Activated CD8-positive, alpha-beta memory T cell treated with anti-CD3 and anti-CD28 coated beads, Interleukin-2, amount 50 U/mL, for 48 hours (primary cell): ENCODE measurements at regions not wholly inside any gene's neighbourhood (a gene's known extent, or its start where the extent isn't known, plus 50 kb on each side); places are given as distances from the start of the nearest gene placed in this dataset.

Experiments used
- DNase-seq: peaks from one replicate; pipeline ENCODE4 v3.0.0-alpha.2; 2020

DNA sequence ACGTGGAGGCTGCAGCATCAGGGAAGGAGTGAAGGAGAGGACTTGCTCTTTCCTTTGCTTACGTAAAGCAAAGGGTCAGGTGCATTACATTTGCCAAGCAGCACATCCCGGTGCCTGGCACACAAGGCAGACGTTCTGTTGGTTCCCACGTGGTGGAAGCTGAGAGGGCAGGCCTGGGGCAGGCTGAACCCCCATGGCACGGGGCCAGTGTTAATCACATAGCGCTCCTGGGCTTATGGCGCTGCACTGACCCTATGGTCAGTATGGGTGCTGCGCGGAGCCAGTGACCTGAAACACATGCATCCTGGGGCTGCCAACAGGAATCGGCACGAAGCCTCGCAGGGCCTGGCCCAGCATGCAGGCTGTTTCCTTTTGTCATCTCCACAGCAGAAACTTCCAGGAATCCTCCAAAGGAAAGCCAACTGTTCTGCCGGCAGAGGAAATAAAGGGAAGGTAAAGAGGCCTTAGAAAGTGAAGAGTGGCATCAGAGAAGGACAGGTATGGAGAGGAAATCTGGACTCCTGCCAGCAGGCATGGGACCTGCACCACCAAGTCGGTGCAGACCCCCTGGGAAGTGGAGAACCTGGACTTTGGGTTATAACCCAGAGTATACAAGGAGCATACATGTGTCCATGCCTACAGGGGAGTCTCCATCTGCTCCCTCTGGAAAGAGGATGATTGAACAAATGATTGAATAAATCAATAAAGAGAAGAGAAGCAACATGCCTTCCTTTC is 560.2 kb downstream of the TCERG1L start:
- no peak for DNase-seq

DNA sequence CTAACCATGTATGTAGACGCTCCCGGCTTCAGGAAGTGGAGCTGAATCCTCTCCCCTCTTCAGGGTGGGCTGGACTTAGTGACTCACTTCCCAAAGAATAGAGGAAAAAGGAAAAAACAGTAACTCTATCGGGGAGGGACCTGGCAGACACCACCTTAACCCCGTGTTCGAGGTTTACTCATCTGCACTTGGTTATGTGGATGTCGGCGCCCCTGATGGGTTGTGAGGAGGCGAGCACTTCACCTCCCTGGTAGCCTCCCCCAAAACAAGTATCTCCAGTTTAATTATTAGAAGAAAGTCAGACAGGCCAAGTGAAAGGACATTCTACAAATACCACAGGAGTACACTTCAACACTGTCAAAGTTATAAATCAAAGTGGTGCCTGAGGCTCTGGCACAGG is 559.7 kb downstream of the TCERG1L start:
- DNase-seq = no peak

DNA sequence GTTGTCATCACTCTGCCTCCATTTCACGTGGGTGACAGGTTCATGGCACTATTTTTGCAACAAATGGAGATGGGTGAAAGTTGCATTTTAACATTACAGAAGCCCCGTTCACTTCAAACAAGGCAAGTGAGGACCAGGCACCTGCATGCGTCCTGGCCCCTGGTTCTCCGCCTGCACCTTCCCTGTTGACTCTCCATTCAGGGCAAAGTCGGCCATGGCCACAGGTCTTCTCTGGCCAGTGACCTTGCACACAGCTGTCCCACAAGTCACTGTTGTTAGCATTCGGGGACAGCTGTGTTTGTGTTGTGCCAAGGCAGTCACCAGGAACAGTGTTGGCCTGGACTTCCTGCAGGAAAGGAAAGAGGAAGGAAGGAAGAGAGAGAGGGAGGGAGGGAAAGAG is 554.9 kb downstream of the TCERG1L start:
- no peak for DNase-seq

DNA sequence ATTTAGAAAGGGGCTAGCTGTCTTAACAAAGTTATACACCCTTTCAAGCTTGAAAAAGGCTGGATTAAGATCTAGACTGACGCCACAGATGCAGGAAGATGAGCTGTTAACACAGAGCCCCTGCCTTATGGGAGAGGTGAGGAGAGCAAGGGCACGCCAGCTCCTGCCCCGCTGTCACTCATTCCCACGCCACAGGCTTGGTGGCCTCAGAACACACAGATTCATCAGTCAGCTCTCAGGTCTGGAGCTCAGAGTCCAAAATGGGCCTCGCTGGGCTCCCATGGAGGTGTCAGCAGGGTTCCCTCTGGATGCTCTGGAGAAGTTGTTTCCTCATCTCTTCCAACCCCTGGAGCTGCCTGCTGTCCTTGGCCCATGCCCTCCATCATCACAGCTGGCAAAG is 554.2 kb downstream of the TCERG1L start:
- no peak for DNase-seq

- DNase-seq = no peak
Measured at GRCh38 chr10:130757821-130758489, 553.6 kb downstream of the TCERG1L start.

DNA sequence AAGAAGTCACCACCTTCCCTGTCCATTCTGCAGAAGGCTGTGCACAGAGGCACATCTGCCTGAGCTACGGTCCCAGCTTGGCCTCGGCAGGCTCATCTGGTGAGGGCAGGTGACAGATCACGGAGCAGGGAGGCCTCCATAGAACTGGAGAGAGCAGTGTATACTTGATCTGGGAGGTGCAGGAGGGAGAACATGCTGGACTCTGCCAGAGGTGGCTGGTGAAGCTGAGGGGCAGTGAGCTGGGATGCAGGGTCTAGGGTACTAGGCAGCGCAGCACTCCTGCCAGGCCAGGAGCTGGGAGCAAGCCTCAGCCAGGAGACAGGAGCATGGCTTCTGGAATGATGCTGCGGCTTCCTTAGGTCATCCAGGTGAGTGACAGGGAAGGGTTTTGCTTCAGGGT is 553.0 kb downstream of the TCERG1L start:
- no peak for DNase-seq

GRCh38 chr10:130761032-130761575 is 550.4 kb downstream of the TCERG1L start:
- DNase-seq = no peak

GRCh38 chr10:130761788-130762301 is 549.7 kb downstream of the TCERG1L start:
- DNase-seq = no peak

- DNase-seq = no peak
Measured at GRCh38 chr10:130762491-130762890, 549.0 kb downstream of the TCERG1L start.

DNA sequence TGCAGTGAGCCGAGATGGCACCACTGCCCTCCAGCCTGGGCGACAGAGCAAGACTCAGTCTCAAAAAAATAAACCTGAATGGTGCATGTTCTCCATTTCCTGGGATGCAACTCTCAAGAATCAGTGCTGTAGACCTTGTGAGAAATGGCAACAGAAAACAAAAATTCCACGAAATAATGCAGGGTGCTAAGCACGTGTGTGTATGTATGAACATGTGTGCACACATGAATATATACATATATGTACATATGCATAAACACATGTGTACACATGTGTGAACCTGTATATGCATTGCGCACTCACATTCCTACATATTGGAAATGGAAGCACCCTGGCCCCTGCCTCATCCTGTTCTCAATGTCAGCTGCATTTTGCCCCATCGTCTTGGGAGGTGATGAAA is 548.5 kb downstream of the TCERG1L start:
- DNase-seq = no peak

- no peak for DNase-seq
Measured at GRCh38 chr10:130763491-130763890, 548.0 kb downstream of the TCERG1L start.

DNA sequence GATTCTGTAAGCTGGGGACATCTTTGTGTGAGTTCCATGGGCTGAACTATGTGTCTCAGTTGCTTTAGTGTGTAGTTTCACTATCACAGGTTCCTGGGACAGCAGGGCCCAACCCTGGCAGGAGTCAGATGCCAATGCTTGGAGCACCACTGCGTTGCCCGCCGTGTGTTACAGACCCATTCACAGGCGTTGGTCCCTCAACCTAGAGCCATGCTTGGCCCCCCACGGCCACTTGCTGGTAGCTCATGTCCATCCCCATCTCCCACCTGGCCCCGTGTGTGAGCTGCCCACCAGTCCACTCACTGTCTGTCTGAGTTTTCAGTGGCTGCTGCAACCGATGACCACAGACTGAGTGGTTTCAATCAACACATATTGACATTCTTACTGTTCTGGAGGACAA is 546.9 kb downstream of the TCERG1L start:
- no peak for DNase-seq

GRCh38 chr10:130766071-130766470 is 545.5 kb downstream of the TCERG1L start:
- DNase-seq = no peak

DNA sequence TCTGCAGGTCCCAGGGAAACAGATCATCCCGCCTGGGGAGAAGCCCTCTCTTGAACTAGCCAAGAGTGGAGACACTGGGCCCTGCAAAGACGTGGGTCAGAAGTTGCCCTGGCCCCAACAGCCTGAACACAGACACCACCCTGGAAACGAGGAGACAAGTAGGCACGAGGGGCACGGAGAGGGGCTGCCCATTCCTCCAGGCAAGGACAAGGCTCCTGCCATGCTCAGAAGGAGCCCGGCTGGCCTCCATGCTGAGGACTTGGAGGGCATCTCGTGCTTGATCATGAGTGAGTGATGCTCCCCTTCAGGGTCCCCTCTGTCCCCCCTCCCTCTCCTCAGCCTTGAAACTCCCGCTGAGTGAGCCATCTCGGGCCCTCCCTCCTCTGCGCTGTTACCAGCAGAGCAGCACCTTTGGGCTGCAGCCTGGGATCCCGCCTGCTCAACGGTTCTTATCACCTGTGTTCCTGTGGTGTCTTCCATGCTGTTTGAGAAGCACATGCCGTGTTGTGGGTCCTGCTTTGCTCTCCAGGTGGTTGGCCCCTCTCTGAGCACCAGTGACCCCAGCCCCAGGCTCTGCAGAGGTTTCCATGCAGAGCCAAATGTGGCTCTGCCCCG is 544.3 kb downstream of the TCERG1L start:
- no peak for DNase-seq

DNA sequence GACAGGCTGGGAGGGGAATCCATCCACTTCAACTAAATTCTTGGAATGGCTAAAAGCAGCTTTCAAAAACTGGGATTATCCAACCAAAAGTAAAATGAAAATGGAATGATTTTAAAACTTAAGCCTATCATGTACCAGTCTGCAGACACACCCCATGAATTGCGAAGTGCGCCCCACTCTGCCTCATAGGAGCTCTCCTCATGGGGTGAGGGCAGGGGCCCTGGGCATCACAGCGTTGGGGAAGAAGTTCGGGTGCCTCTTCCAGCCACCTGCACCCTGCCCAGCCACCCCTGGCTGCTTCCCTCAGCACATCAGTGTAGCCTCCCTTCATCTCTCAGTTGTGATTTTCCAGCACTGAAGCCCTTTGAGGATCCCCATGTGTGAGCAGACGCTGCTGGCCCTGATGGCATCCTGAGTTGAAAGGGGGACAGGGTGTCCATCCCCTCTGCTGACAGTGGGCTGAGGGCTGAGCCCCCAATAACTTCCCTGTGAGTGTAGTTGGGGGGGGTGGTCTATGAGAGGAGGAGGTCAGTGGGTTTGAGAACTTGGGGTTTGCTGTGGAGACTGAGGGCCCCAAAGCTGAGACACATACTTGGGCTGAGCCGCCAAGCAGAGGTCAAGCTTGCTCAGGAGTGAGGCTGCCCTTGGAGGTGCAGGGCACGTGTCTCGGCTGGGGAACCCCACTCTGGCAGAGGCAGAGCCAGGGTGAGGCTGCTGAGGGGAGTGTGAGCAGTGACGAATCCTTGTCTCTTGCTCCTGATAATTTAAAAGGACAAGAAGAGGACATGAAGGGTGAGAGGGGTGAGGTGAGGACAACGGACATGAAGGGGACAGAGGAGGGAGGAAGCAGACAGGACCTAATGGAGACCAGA is 542.1 kb downstream of the TCERG1L start:
- no peak for DNase-seq

GRCh38 chr10:130770018-130770630 is 541.4 kb downstream of the TCERG1L start:
- no peak for DNase-seq

DNA sequence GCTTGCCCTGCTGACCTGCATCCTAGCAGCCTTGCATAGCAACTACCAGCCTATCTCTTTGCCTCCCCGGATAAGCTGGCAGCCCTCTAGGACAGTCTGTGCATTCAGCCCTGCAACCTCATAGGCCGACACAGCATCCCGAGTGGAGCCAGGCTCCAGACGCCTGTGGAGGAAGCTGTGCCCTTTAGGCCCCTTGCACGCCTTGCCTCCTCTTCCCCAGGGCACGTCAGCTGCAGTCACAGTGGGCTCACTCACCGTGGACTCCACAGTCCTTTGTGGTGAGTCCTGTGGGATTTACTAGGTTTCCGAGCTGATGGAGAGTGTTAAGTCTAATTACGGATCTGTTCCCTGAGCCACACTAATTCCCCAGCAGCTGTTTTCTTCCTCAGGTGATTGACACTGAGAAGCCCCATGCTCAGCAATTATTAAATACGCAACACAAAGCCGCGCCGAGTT is 540.0 kb downstream of the TCERG1L start:
- no peak for DNase-seq

- DNase-seq = no peak
Measured at GRCh38 chr10:130772056-130772455, 539.5 kb downstream of the TCERG1L start.

- no peak for DNase-seq
Measured at GRCh38 chr10:130772676-130773075, 538.8 kb downstream of the TCERG1L start.

GRCh38 chr10:130773941-130774340 is 537.6 kb downstream of the TCERG1L start:
- DNase-seq = no peak

GRCh38 chr10:130774871-130775270 is 536.6 kb downstream of the TCERG1L start:
- DNase-seq = no peak

DNA sequence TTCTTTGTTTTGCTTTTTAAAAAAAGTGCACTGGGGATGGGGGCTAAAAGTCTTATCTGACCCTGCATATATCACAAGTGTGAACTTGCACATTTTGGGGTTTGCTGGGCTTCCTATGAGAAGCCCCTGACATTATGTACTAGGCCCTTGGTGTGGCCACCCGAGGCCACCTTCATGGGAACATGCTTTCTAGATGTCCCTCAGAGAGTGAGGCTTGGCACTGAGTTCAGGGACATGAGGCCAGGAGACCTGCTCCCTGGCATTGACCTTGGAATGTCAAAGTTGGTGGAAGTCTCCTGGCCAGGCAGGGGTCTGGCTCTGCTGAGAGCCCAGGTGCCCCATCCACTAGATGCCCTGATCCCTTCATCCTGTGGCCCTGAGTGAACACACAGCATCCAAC is 536.2 kb downstream of the TCERG1L start:
- no peak for DNase-seq
